ENCODE measurements at regions not wholly inside any gene's neighbourhood (a gene's known extent, or its start where the extent isn't known, plus 50 kb on each side); places are given as distances from the start of the nearest gene placed in this dataset.

- 40 to 43% methylated on average over 8 of the region's 8 CpGs for WGBS, 2 donors
- DNase-seq (no peak), FAIRE-seq (no peak), ATAC-seq (peak in 2 of 4 donors; percentile 43 to 51)
- Histone ChIP-seq H3K9me3 (no peaks in the 10 kb centered on the region), H3K4me3 (no peak overlapping the region), H3K27me3 (no peaks in the 10 kb centered on the region), H3K27ac (no peak overlapping the region), H3K36me3 (no peaks in the 10 kb centered on the region), H3K4me1 (no peaks in the 10 kb centered on the region)
- intact Hi-C loops (cut with DNase I) = no loop called here
- no peak for TF ChIP-seq CTCF (IDR thresholded peaks at IDR 0.05)
Observed at GRCh38 chr18:11512096-11513025, 97.0 kb upstream of the SLC35G4 start.

- H3K27me3 ChIP-seq = no peaks in the 10 kb centered on the region
- no peak for DNase-seq
- ATAC-seq = no peak
- 72 to 83% methylated on average over 6 of the region's 6 CpGs for WGBS, 2 donors
- H3K36me3 ChIP-seq = no peaks in the 10 kb centered on the region
- H3K4me1 ChIP-seq = no peaks in the 10 kb centered on the region
- intact Hi-C loops (cut with DNase I) = no loop called here
- no peak for FAIRE-seq
- TF ChIP-seq CTCF (IDR thresholded peaks at IDR 0.05) = no peak
- H3K9me3 ChIP-seq = no peaks in the 10 kb centered on the region
- no peak overlapping the region for H3K27ac ChIP-seq
- H3K4me3 ChIP-seq = no peak overlapping the region
Observed at GRCh38 chr18:11511434-11512095, 97.8 kb upstream of the SLC35G4 start.

GRCh38 chr18:11506856-11507255 lies 102.5 kb upstream of the SLC35G4 start:
- Histone ChIP-seq H3K27ac (no peak overlapping the region), H3K36me3 (no peaks in the 10 kb centered on the region), H3K9me3 (no peaks in the 10 kb centered on the region), H3K4me1 (no peaks in the 10 kb centered on the region), H3K4me3 (no peak overlapping the region), H3K27me3 (no peaks in the 10 kb centered on the region)
- FAIRE-seq (no peak), ATAC-seq (no peak), DNase-seq (no peak)
- intact Hi-C loops (cut with DNase I) = no loop called here
- WGBS, 2 donors = 43 to 61% methylated on average over 6 of the region's 6 CpGs
- no peak for TF ChIP-seq CTCF (IDR thresholded peaks at IDR 0.05)

- ATAC-seq (no peak), DNase-seq (no peak), FAIRE-seq (no peak)
- 40 to 54% methylated on average over 5 of the region's 5 CpGs for WGBS, 2 donors
- no peaks in the 10 kb centered on the region for H3K9me3 ChIP-seq
- no peaks in the 10 kb centered on the region for H3K27me3 ChIP-seq
- intact Hi-C loops (cut with DNase I) = no loop called here
- H3K27ac ChIP-seq = no peak overlapping the region
- no peak for TF ChIP-seq CTCF (IDR thresholded peaks at IDR 0.05)
- no peaks in the 10 kb centered on the region for H3K4me1 ChIP-seq
- H3K4me3 ChIP-seq = no peak overlapping the region
- no peaks in the 10 kb centered on the region for H3K36me3 ChIP-seq
Observed at GRCh38 chr18:11505993-11506392, 103.4 kb upstream of the SLC35G4 start.

DNA sequence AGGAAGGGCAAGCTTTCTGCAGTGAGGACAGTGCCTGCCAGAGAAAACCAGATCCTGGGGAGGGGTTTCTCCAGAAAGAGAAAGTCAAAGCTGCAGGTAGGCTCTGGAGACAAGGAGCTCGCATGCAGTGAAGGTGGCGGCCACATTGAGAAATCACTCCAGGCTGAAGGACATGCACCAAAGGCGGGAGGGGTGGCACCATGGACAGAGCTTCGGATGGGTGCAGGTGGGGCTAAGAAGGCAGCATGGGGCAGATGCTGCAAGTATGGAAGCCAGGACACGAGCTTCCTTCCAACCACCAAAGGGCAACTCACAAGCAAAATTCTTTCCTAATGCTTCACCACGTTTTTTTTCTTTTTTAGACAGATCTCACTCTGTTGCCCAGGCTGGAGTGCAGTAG lies 104.4 kb upstream of the SLC35G4 start:
- no peak overlapping the region for H3K27ac ChIP-seq
- no peak for TF ChIP-seq CTCF (IDR thresholded peaks at IDR 0.05)
- 49 to 59% methylated on average over 6 of the region's 6 CpGs for WGBS, 2 donors

More for the DNA sequence above, 104.4 kb upstream of the SLC35G4 start:
- intact Hi-C loops (cut with DNase I) = no loop called here
- Histone ChIP-seq H3K4me1 (no peaks in the 10 kb centered on the region), H3K36me3 (no peaks in the 10 kb centered on the region), H3K27me3 (no peaks in the 10 kb centered on the region), H3K9me3 (no peaks in the 10 kb centered on the region), H3K4me3 (no peak overlapping the region)
- ATAC-seq (no peak), FAIRE-seq (no peak), DNase-seq (no peak)

All from pancreas (tissue), 10 donors.